Calu3 (cell line): ENCODE measurements at regions not wholly inside any gene's neighbourhood (a gene's known extent, or its start where the extent isn't known, plus 50 kb on each side); places are given as distances from the start of the nearest gene placed in this dataset.

ENCODE experiments used
- BruUV-seq: library from RNA; stranded (reverse); fragments of 400-500 nt; replicated peaks from 2 replicates; lab custom pipeline; 2021; lab: Mats Ljungman, UMichigan
- CTCF ChIA-PET: fragments of 300-600 bp; sonication (Branson Sonifier 250); formaldehyde crosslinking; loops from one replicate; lab custom pipeline; 2022; ENCODE audit warnings: antibody characterized with exemption; lab: Charles Lee
- DNase-seq: peaks from one replicate; pipeline ENCODE4 v3.0.0; 2022
- H3K27ac Mint-ChIP-seq: one replicate; pipeline ENCODE4 v1.8.0; 2022; ENCODE audit warnings: mixed read lengths; ENCODE audit not compliant: unreplicated experiment
- H3K27me3 Mint-ChIP-seq: one replicate; pipeline ENCODE4 v1.8.0; 2022; ENCODE audit warnings: mixed read lengths; ENCODE audit not compliant: unreplicated experiment
- H3K36me3 Mint-ChIP-seq: one replicate; pipeline ENCODE4 v1.8.0; 2022; ENCODE audit warnings: mild to moderate bottlenecking, moderate library complexity, mixed read lengths; ENCODE audit not compliant: insufficient read depth, unreplicated experiment
- H3K4me1 Mint-ChIP-seq: one replicate; pipeline ENCODE4 v1.8.0; 2022; ENCODE audit warnings: mild to moderate bottlenecking, low read depth, mixed read lengths; ENCODE audit not compliant: unreplicated experiment
- H3K4me3 Mint-ChIP-seq: one replicate; pipeline ENCODE4 v1.8.0; 2022; ENCODE audit warnings: mild to moderate bottlenecking, low read depth, moderate library complexity, mixed read lengths; ENCODE audit not compliant: unreplicated experiment
- H3K9me3 Mint-ChIP-seq: one replicate; pipeline ENCODE4 v1.8.0; 2022; ENCODE audit warnings: low read depth, mixed read lengths; ENCODE audit not compliant: unreplicated experiment
- CTCF ChIP-seq: fragments of 200-600 bp; IDR thresholded peaks from one replicate; pipeline ENCODE4 v1.8.0; 2022; ENCODE audit warnings: antibody characterized with exemption; ENCODE audit not compliant: unreplicated experiment
- intact Hi-C: fragments of 100-400 bp; cut with micrococcal nuclease; formaldehyde crosslinking; loops from one replicate; pipeline ENCODE4 v1.10.0; 2022; ENCODE audit not compliant: unreplicated experiment

- Mint-ChIP-seq H3K4me1 (no peaks in the 10 kb centered on the region), H3K4me3 (no peak overlapping the region), H3K27ac (no peak overlapping the region), H3K9me3 (no peaks in the 10 kb centered on the region), H3K27me3 (no peaks in the 10 kb centered on the region), H3K36me3 (no peaks in the 10 kb centered on the region)
- DNase-seq: no peak
- CTCF ChIA-PET: no interaction called here
- BruUV-seq: no TSS peak
- intact Hi-C loops: no loop called here
- no peak for TF ChIP-seq CTCF
These were observed 251.1 kb downstream of the RAB38 start for GRCh38 chr11:87924125-87924524.

- DNase-seq: no peak
- Mint-ChIP-seq H3K4me3 (no peak overlapping the region), H3K9me3 (peaks cover 3% of the 10 kb centered on the region), H3K27me3 (no peaks in the 10 kb centered on the region), H3K36me3 (no peaks in the 10 kb centered on the region), H3K27ac (no peak overlapping the region), H3K4me1 (no peaks in the 10 kb centered on the region)
- intact Hi-C loops: no loop called here
- no TSS peak for BruUV-seq
- TF ChIP-seq CTCF: no peak
- CTCF ChIA-PET: no interaction called here
These were observed 258.1 kb downstream of the RAB38 start for GRCh38 chr11:87917111-87917510.

GRCh38 chr11:87909178-87909577 lies 266.1 kb downstream of the RAB38 start:
- no peak for DNase-seq
- Mint-ChIP-seq H3K36me3 (no peaks in the 10 kb centered on the region), H3K4me1 (no peaks in the 10 kb centered on the region), H3K27me3 (no peaks in the 10 kb centered on the region), H3K9me3 (no peaks in the 10 kb centered on the region), H3K4me3 (no peak overlapping the region), H3K27ac (no peak overlapping the region)
- CTCF ChIA-PET: no interaction called here
- intact Hi-C loops: no loop called here
- TF ChIP-seq CTCF: no peak
- no TSS peak for BruUV-seq

GRCh38 chr11:87908086-87908485 lies 267.2 kb downstream of the RAB38 start:
- Mint-ChIP-seq H3K36me3 (no peaks in the 10 kb centered on the region), H3K9me3 (no peaks in the 10 kb centered on the region), H3K27me3 (no peaks in the 10 kb centered on the region), H3K4me3 (no peak overlapping the region), H3K27ac (no peak overlapping the region), H3K4me1 (no peaks in the 10 kb centered on the region)
- DNase-seq: no peak
- intact Hi-C loops: no loop called here
- BruUV-seq: no TSS peak
- TF ChIP-seq CTCF: no peak
- CTCF ChIA-PET: no interaction called here
